Body of pancreas (tissue), 4 donors: ENCODE measurements at regions not wholly inside any gene's neighbourhood (a gene's known extent, or its start where the extent isn't known, plus 50 kb on each side); places are given as distances from the start of the nearest gene placed in this dataset.

Experiments used
- CTCF ChIP-seq, 7 experiments: fragments of 450-650 bp in 4 of 7; fragments of 200-600 bp in 3 of 7; sonication (generic) in 3 of 7; IDR thresholded peaks; one replicate each; pipeline ENCODE4 v1.5.1; 2016 to 2019; ENCODE audit warnings: antibody characterized with exemption in 7 of 7
- POLR2A ChIP-seq, 3 donors: fragments of 450-650 bp; IDR thresholded peaks; one replicate each; pipeline ENCODE4 v1.6.1; 2016; ENCODE audit warnings: antibody characterized with exemption in 3 of 3, mild to moderate bottlenecking in 2 of 3

GRCh38 chr1:218970397-218970990, 203.2 kb upstream of the LYPLAL1 start:
- TF ChIP-seq CTCF (IDR thresholded peaks at IDR 0.05): no peak
- TF ChIP-seq POLR2A (IDR thresholded peaks at IDR 0.05): no peak
